ENCODE measurements at regions not wholly inside any gene's neighbourhood (a gene's known extent, or its start where the extent isn't known, plus 50 kb on each side); places are given as distances from the start of the nearest gene placed in this dataset.

GRCh38 chr6:44034391-44034861 is 92.8 kb downstream of the MRPL14 start (continued):
- TF ChIP-seq ZNF570 (CRISPR knock-in tag; IDR thresholded peaks at IDR 0.05; ENCODE audit: borderline replicate concordance): no peak
- TF ChIP-seq MEF2D (CRISPR knock-in tag; IDR thresholded peaks at IDR 0.05): peak; percentile 27; the same call in 1 of the 2 replicates
- TF ChIP-seq ZNF691 (CRISPR knock-in tag; IDR thresholded peaks at IDR 0.05; ENCODE audit: borderline replicate concordance, low read depth): peak; percentile 9; the same call in 1 of the 2 replicates
- TF ChIP-seq PHB2 (IDR thresholded peaks at IDR 0.05; ENCODE audit: partially characterized antibody): no peak
- TF ChIP-seq NR2F6 (IDR thresholded peaks at IDR 0.05): no peak; the same call in 1 of the 2 replicates
- TF ChIP-seq NR2F6 (CRISPR knock-in tag; IDR thresholded peaks at IDR 0.05): peak; percentile 54; the same call in 1 of the 2 replicates
- 0 out of 2 replicates have a peak, but pooled peaks have one; percentile 23 for TF ChIP-seq RXRA (CRISPR knock-in tag; IDR thresholded peaks at IDR 0.05)
- no peak for TF ChIP-seq ZNF83 (CRISPR knock-in tag; IDR thresholded peaks at IDR 0.05; ENCODE audit: borderline replicate concordance)
- TF ChIP-seq ZNF572 (CRISPR knock-in tag; IDR thresholded peaks at IDR 0.05): 0 out of 2 replicates have a peak, but pooled peaks have one; percentile 10
- 0 out of 2 replicates have a peak, but pooled peaks have one; percentile 26 for TF ChIP-seq ZNF292 (CRISPR knock-in tag; IDR thresholded peaks at IDR 0.05; ENCODE audit: borderline replicate concordance, low read depth)
- TF ChIP-seq ZNF883 (CRISPR knock-in tag; IDR thresholded peaks at IDR 0.05; ENCODE audit: not compliant biosample characterization): peak; percentile 41
- 0 out of 2 replicates have a peak, but pooled peaks have one; percentile 8 for TF ChIP-seq CEBPG (CRISPR knock-in tag; IDR thresholded peaks at IDR 0.05)
- TF ChIP-seq THAP9 (CRISPR knock-in tag; IDR thresholded peaks at IDR 0.05; ENCODE audit: borderline replicate concordance): no peak
- no peak for TF ChIP-seq PHF5A (CRISPR knock-in tag; IDR thresholded peaks at IDR 0.05; ENCODE audit: low read depth, unreplicated experiment)
- no peak for TF ChIP-seq ZMYM2 (CRISPR knock-in tag; IDR thresholded peaks at IDR 0.05)
- TF ChIP-seq GLMP (CRISPR knock-in tag; IDR thresholded peaks at IDR 0.05; ENCODE audit: borderline replicate concordance): no peak
- no peak for TF ChIP-seq ZNF564 (CRISPR knock-in tag; IDR thresholded peaks at IDR 0.05)
- TF ChIP-seq SETDB1 (CRISPR knock-in tag; IDR thresholded peaks at IDR 0.05; ENCODE audit: borderline replicate concordance): no peak
- TF ChIP-seq ZNF687 (CRISPR knock-in tag; IDR thresholded peaks at IDR 0.05): peak; percentile 78
- TF ChIP-seq TARDBP (CRISPR knock-in tag; IDR thresholded peaks at IDR 0.05): peak; percentile 28; the same call in 1 of the 2 replicates
- TF ChIP-seq NFRKB (IDR thresholded peaks at IDR 0.05): no peak
